ENCODE measurements at regions not wholly inside any gene's neighbourhood (a gene's known extent, or its start where the extent isn't known, plus 50 kb on each side); places are given as distances from the start of the nearest gene placed in this dataset.

DNA sequence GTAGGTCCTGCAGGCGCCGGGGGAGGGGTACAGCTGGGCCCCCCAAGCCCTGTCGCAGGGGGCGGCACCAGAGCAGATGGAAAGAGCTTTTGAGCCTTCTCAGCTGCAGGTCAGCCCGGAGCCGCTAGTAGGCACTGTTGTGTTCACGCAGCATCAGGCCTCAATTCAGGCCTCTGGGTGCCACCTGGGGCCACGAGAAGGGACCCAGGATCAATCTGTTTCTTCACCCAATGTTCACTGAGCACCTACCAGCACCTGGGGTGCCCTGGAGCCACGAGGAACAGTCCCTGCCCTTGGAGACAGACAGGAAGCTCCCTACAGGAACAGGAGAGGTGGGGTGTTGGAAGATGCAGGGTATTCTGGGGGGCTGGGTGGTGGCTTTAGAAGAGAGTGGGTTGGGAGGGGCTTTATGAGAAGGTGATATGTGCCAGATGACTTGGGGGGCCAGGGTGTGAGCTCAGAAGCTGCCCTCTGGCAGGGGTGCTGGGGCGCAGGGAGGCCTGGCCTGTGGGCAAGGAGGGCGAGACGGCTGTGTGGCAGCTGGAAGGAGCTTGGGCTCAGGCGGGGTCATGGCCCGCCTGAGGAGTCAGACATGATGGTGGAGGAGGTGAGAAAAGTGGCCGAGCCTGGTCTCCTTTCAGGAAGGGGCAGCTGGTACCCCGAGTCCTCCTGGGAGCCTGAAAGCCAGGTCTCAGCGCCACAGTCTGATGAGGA, 121.9 kb upstream of the GSE1 start (continued):
- TF ChIP-seq, protein P1, sequence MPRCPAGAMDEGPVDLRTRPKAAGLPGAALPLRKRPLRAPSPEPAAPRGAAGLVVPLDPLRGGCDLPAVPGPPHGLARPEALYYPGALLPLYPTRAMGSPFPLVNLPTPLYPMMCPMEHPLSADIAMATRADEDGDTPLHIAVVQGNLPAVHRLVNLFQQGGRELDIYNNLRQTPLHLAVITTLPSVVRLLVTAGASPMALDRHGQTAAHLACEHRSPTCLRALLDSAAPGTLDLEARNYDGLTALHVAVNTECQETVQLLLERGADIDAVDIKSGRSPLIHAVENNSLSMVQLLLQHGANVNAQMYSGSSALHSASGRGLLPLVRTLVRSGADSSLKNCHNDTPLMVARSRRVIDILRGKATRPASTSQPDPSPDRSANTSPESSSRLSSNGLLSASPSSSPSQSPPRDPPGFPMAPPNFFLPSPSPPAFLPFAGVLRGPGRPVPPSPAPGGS (CRISPR knock-in tag; IDR thresholded peaks at IDR 0.05): peak; percentile 76; the same call in 1 of the 2 replicates
- TF ChIP-seq, protein P2, sequence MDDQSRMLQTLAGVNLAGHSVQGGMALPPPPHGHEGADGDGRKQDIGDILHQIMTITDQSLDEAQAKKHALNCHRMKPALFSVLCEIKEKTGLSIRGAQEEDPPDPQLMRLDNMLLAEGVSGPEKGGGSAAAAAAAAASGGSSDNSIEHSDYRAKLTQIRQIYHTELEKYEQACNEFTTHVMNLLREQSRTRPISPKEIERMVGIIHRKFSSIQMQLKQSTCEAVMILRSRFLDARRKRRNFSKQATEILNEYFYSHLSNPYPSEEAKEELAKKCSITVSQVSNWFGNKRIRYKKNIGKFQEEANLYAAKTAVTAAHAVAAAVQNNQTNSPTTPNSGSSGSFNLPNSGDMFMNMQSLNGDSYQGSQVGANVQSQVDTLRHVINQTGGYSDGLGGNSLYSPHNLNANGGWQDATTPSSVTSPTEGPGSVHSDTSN (CRISPR knock-in tag; IDR thresholded peaks at IDR 0.05; ENCODE audit: borderline replicate concordance): no peak
- TF ChIP-seq ZNF451 (CRISPR knock-in tag; IDR thresholded peaks at IDR 0.05) (peak; percentile 73; the same call in 1 of the 2 replicates), ELF4 (CRISPR knock-in tag; IDR thresholded peaks at IDR 0.05; ENCODE audit: borderline replicate concordance) (no peak), MAFG (CRISPR knock-in tag; IDR thresholded peaks at IDR 0.05) (no peak), NFKBIZ (CRISPR knock-in tag; IDR thresholded peaks at IDR 0.05) (no peak), CREM (IDR thresholded peaks at IDR 0.05) (no peak), CREM (CRISPR knock-in tag; IDR thresholded peaks at IDR 0.05) (no peak), NFYC (CRISPR knock-in tag; IDR thresholded peaks at IDR 0.05) (no peak), ZNF230 (CRISPR knock-in tag; IDR thresholded peaks at IDR 0.05) (no peak), ZNF75D (CRISPR knock-in tag; IDR thresholded peaks at IDR 0.05; ENCODE audit: borderline replicate concordance) (no peak), CAMTA2 (CRISPR knock-in tag; IDR thresholded peaks at IDR 0.05; ENCODE audit: borderline replicate concordance) (no peak), GZF1 (CRISPR knock-in tag; IDR thresholded peaks at IDR 0.05) (no peak)
- TF ChIP-seq, protein P3, sequence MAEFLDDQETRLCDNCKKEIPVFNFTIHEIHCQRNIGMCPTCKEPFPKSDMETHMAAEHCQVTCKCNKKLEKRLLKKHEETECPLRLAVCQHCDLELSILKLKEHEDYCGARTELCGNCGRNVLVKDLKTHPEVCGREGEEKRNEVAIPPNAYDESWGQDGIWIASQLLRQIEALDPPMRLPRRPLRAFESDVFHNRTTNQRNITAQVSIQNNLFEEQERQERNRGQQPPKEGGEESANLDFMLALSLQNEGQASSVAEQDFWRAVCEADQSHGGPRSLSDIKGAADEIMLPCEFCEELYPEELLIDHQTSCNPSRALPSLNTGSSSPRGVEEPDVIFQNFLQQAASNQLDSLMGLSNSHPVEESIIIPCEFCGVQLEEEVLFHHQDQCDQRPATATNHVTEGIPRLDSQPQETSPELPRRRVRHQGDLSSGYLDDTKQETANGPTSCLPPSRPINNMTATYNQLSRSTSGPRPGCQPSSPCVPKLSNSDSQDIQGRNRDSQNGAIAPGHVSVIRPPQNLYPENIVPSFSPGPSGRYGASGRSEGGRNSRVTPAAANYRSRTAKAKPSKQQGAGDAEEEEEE (CRISPR knock-in tag; IDR thresholded peaks at IDR 0.05; ENCODE audit: borderline replicate concordance): no peak
- TF ChIP-seq, protein P4, sequence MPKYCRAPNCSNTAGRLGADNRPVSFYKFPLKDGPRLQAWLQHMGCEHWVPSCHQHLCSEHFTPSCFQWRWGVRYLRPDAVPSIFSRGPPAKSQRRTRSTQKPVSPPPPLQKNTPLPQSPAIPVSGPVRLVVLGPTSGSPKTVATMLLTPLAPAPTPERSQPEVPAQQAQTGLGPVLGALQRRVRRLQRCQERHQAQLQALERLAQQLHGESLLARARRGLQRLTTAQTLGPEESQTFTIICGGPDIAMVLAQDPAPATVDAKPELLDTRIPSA (CRISPR knock-in tag; IDR thresholded peaks at IDR 0.05; ENCODE audit: borderline replicate concordance): no peak
- TF ChIP-seq, protein P5, sequence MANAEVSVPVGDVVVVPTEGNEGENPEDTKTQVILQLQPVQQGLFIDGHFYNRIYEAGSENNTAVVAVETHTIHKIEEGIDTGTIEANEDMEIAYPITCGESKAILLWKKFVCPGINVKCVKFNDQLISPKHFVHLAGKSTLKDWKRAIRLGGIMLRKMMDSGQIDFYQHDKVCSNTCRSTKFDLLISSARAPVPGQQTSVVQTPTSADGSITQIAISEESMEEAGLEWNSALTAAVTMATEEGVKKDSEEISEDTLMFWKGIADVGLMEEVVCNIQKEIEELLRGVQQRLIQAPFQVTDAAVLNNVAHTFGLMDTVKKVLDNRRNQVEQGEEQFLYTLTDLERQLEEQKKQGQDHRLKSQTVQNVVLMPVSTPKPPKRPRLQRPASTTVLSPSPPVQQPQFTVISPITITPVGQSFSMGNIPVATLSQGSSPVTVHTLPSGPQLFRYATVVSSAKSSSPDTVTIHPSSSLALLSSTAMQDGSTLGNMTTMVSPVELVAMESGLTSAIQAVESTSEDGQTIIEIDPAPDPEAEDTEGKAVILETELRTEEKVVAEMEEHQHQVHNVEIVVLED (CRISPR knock-in tag; IDR thresholded peaks at IDR 0.05; ENCODE audit: borderline replicate concordance): 0 out of 2 replicates have a peak, but pooled peaks have one; percentile 42
- TF ChIP-seq, protein P6, sequence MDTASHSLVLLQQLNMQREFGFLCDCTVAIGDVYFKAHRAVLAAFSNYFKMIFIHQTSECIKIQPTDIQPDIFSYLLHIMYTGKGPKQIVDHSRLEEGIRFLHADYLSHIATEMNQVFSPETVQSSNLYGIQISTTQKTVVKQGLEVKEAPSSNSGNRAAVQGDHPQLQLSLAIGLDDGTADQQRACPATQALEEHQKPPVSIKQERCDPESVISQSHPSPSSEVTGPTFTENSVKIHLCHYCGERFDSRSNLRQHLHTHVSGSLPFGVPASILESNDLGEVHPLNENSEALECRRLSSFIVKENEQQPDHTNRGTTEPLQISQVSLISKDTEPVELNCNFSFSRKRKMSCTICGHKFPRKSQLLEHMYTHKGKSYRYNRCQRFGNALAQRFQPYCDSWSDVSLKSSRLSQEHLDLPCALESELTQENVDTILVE (CRISPR knock-in tag; IDR thresholded peaks at IDR 0.05): no peak
- TF ChIP-seq, protein P7, sequence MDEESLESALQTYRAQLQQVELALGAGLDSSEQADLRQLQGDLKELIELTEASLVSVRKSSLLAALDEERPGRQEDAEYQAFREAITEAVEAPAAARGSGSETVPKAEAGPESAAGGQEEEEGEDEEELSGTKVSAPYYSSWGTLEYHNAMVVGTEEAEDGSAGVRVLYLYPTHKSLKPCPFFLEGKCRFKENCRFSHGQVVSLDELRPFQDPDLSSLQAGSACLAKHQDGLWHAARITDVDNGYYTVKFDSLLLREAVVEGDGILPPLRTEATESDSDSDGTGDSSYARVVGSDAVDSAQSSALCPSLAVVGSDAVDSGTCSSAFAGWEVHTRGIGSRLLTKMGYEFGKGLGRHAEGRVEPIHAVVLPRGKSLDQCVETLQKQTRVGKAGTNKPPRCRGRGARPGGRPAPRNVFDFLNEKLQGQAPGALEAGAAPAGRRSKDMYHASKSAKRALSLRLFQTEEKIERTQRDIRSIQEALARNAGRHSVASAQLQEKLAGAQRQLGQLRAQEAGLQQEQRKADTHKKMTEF (CRISPR knock-in tag; IDR thresholded peaks at IDR 0.05): no peak
- TF ChIP-seq, protein P8, sequence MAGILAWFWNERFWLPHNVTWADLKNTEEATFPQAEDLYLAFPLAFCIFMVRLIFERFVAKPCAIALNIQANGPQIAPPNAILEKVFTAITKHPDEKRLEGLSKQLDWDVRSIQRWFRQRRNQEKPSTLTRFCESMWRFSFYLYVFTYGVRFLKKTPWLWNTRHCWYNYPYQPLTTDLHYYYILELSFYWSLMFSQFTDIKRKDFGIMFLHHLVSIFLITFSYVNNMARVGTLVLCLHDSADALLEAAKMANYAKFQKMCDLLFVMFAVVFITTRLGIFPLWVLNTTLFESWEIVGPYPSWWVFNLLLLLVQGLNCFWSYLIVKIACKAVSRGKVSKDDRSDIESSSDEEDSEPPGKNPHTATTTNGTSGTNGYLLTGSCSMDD (CRISPR knock-in tag; IDR thresholded peaks at IDR 0.05): no peak
